ENCODE measurements at regions not wholly inside any gene's neighbourhood (a gene's known extent, or its start where the extent isn't known, plus 50 kb on each side); places are given as distances from the start of the nearest gene placed in this dataset.

DNA sequence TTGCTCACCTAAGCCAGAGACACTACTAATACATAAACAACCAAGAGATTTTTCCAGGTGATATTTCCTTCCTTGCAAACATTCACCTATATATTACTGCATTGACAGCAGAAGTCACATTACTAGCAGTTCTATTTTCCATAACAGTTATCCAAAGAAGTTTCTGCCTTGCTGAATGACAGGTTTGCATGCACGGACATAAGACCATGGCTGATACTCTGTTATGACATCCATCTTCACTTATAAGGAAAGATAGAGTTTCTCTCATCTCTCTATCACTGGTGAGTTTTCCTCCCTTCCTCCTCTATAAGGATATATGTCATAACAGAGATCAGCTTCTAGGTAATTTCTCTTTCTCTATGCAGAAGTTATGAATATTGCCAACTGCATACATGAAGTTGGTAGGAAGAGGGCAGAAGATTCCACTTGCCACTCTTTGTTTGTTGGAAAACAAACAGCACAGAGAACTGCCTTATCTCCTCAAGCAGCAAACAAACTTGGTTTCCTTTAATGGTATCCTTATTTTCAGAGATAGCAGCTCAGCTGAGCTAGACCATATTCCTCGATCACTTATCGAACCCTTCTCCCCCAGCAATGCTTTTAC is 557.0 kb downstream of the VRK1 start:
- no peak overlapping the region for H3K9ac ChIP-seq (replicated peaks; ENCODE audit: extremely low read depth, insufficient read depth, low read length)
- no peaks in the 10 kb centered on the region for H3K4me1 ChIP-seq (ENCODE audit: control insufficient read depth, extremely low read depth, insufficient read depth, low read length)
- no peaks in the 10 kb centered on the region for H3K79me2 ChIP-seq (ENCODE audit: control insufficient read depth, insufficient read depth, low read length)
- no peak overlapping the region for H3K27ac ChIP-seq (ENCODE audit: insufficient read depth, low read depth, low read length)
- intact Hi-C loops (cut with micrococcal nuclease) (no loop called here), dilution Hi-C loops (cut with MboI; ENCODE audit: extremely low pct_ligation_motif_present, low sequenced_read_pairs) (no loop called here)
- H3K36me3 ChIP-seq (ENCODE audit: control insufficient read depth in 2 of 2, extremely low read depth in 1 of 2, insufficient read depth in 2 of 2, low read length in 2 of 2) = no peaks in the 10 kb centered on the region
- BruUV-seq (replicated peaks) = no TSS peak
- no peaks in the 10 kb centered on the region for H4K20me1 ChIP-seq (replicated peaks; ENCODE audit: control insufficient read depth, extremely low read depth, insufficient read depth, low read length)
- no peak for TF ChIP-seq FOS (IDR thresholded peaks at IDR 0.05; ENCODE audit: borderline replicate concordance, insufficient read depth, low read length)
- TF ChIP-seq, protein P1, sequence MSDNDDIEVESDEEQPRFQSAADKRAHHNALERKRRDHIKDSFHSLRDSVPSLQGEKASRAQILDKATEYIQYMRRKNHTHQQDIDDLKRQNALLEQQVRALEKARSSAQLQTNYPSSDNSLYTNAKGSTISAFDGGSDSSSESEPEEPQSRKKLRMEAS (IDR thresholded peaks at IDR 0.05; ENCODE audit: insufficient read depth, insufficient read length) = no peak
- no peak for TF ChIP-seq MYC (IDR thresholded peaks at IDR 0.05; ENCODE audit: low read depth, low read length)
- TF ChIP-seq EZH2 (IDR thresholded peaks at IDR 0.05; ENCODE audit: borderline replicate concordance, low read depth, low read length, severe bottlenecking) = no peak
- TF ChIP-seq, protein P2, sequence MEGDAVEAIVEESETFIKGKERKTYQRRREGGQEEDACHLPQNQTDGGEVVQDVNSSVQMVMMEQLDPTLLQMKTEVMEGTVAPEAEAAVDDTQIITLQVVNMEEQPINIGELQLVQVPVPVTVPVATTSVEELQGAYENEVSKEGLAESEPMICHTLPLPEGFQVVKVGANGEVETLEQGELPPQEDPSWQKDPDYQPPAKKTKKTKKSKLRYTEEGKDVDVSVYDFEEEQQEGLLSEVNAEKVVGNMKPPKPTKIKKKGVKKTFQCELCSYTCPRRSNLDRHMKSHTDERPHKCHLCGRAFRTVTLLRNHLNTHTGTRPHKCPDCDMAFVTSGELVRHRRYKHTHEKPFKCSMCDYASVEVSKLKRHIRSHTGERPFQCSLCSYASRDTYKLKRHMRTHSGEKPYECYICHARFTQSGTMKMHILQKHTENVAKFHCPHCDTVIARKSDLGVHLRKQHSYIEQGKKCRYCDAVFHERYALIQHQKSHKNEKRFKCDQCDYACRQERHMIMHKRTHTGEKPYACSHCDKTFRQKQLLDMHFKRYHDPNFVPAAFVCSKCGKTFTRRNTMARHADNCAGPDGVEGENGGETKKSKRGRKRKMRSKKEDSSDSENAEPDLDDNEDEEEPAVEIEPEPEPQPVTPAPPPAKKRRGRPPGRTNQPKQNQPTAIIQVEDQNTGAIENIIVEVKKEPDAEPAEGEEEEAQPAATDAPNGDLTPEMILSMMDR (IDR thresholded peaks at IDR 0.05; ENCODE audit: extremely low read depth in 1 of 2, insufficient read depth in 1 of 2, low read depth in 1 of 2, low read length in 2 of 2) = no peak
- TF ChIP-seq POLR2A (IDR thresholded peaks at IDR 0.05; ENCODE audit: low read depth, low read length) = no peak
- no peak for TF ChIP-seq POLR2AphosphoS5 (IDR thresholded peaks at IDR 0.05; ENCODE audit: insufficient read depth, low read depth, low read length)
- TF ChIP-seq JUN (IDR thresholded peaks at IDR 0.05; ENCODE audit: borderline replicate concordance, insufficient read depth, insufficient read length, low read depth) = no peak
- TF ChIP-seq GATA2 (IDR thresholded peaks at IDR 0.05; ENCODE audit: insufficient read depth, insufficient read length, low read depth, low read length) = no peak
- H2AFZ ChIP-seq (ENCODE audit: low read depth, low read length) = no peak overlapping the region
- DNase-seq (ENCODE audit: low read depth, low spot score) (no peak), FAIRE-seq (no peak)
- no peaks in the 10 kb centered on the region for H3K9me1 ChIP-seq (replicated peaks; ENCODE audit: control insufficient read depth, extremely low read depth, insufficient read depth, low read length)
- POLR2A ChIA-PET = no interaction called here
- H3K4me2 ChIP-seq (ENCODE audit: insufficient read depth, low read length) = no peak overlapping the region
- CTCF ChIA-PET = no interaction called here
- H3K4me3 ChIP-seq (replicated peaks in 1 of 3; ENCODE audit: insufficient read depth in 1 of 3, low read depth in 1 of 3, low read length in 3 of 3) = no peak overlapping the region
- no peaks in the 10 kb centered on the region for H3K27me3 ChIP-seq (ENCODE audit: control insufficient read depth in 2 of 2, insufficient read depth in 2 of 2, low read length in 2 of 2)
- peaks cover 6% of the 10 kb centered on the region for H3K9me3 ChIP-seq (replicated peaks; ENCODE audit: control insufficient read depth, insufficient read depth, low read length)
